ENCODE measurements at regions not wholly inside any gene's neighbourhood (a gene's known extent, or its start where the extent isn't known, plus 50 kb on each side); places are given as distances from the start of the nearest gene placed in this dataset.

DNA sequence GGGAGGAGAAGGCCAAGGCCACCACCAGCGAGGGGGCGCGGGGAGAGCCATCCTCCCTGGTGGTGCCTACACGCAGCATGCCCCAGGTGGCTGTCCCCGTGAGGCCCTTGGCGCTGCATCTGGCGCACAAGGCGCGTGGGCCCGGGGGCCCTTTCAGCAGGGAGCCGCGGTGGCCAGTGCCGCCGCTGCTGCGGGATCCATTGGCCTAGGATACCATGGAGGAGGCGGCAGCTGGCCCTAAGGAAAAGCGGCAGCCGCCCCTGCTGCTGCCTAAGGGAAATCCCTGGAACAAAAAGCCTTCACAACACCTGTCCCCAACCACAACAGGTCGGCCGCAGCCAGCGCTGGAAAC, 1059.6 kb downstream of the TECRL start:
- TF ChIP-seq CTCF (conservative IDR thresholded peaks at IDR 0.05; ENCODE audit: low read depth, low read length) = no peak
- TF ChIP-seq EZH2 (IDR thresholded peaks at IDR 0.05; ENCODE audit: borderline replicate concordance, low read depth, low read length, poor library complexity, severe bottlenecking) = no peak

All from A673 (cell line).